ENCODE measurements at regions not wholly inside any gene's neighbourhood (a gene's known extent, or its start where the extent isn't known, plus 50 kb on each side); places are given as distances from the start of the nearest gene placed in this dataset.

GRCh38 chr15:38898236-38898635 lies 333.6 kb upstream of the RASGRP1 start:
- TF ChIP-seq CTCF (IDR thresholded peaks at IDR 0.05; ENCODE audit: unreplicated experiment) = no peak
- DNase-seq (ENCODE audit: low spot score, unreplicated experiment) = no peak
- Mint-ChIP-seq H3K27ac (no peak overlapping the region), H3K4me1 (ENCODE audit: low read depth) (peaks cover 11% of the 10 kb centered on the region), H3K4me3 (ENCODE audit: low read depth) (no peak overlapping the region), H3K36me3 (ENCODE audit: insufficient read depth) (no peaks in the 10 kb centered on the region), H3K9me3 (ENCODE audit: low read depth) (no peaks in the 10 kb centered on the region), H3K27me3 (no peaks in the 10 kb centered on the region)

- H3K36me3 Mint-ChIP-seq (ENCODE audit: insufficient read depth) = no peaks in the 10 kb centered on the region
- TF ChIP-seq CTCF (IDR thresholded peaks at IDR 0.05; ENCODE audit: unreplicated experiment) = no peak
Observed at GRCh38 chr15:38899300-38899699, 334.7 kb upstream of the RASGRP1 start.

GRCh38 chr15:38904298-38904697 lies 339.7 kb upstream of the RASGRP1 start:
- no peak for DNase-seq (ENCODE audit: low spot score, unreplicated experiment)

More at GRCh38 chr15:38899300-38899699, 334.7 kb upstream of the RASGRP1 start:
- Mint-ChIP-seq H3K27me3 (no peaks in the 10 kb centered on the region), H3K27ac (no peak overlapping the region), H3K4me1 (ENCODE audit: low read depth) (peaks cover 5% of the 10 kb centered on the region), H3K4me3 (ENCODE audit: low read depth) (no peak overlapping the region), H3K9me3 (ENCODE audit: low read depth) (no peaks in the 10 kb centered on the region)
- no peak for DNase-seq (ENCODE audit: low spot score, unreplicated experiment)

GRCh38 chr15:38905632-38906031 lies 341.0 kb upstream of the RASGRP1 start:
- H3K36me3 Mint-ChIP-seq (ENCODE audit: insufficient read depth) = no peaks in the 10 kb centered on the region
- no peak overlapping the region for H3K27ac Mint-ChIP-seq
- DNase-seq (ENCODE audit: low spot score, unreplicated experiment) = no peak
- no peak for TF ChIP-seq CTCF (IDR thresholded peaks at IDR 0.05; ENCODE audit: unreplicated experiment)
- no peaks in the 10 kb centered on the region for H3K27me3 Mint-ChIP-seq
- no peak overlapping the region for H3K4me3 Mint-ChIP-seq (ENCODE audit: low read depth)
- H3K4me1 Mint-ChIP-seq (ENCODE audit: low read depth) = no peaks in the 10 kb centered on the region
- peaks cover 11% of the 10 kb centered on the region for H3K9me3 Mint-ChIP-seq (ENCODE audit: low read depth)

More at GRCh38 chr15:38904298-38904697, 339.7 kb upstream of the RASGRP1 start:
- H3K36me3 Mint-ChIP-seq (ENCODE audit: insufficient read depth) = no peaks in the 10 kb centered on the region
- no peaks in the 10 kb centered on the region for H3K4me1 Mint-ChIP-seq (ENCODE audit: low read depth)
- no peak overlapping the region for H3K27ac Mint-ChIP-seq
- no peak for TF ChIP-seq CTCF (IDR thresholded peaks at IDR 0.05; ENCODE audit: unreplicated experiment)
- no peak overlapping the region for H3K4me3 Mint-ChIP-seq (ENCODE audit: low read depth)
- peaks cover 11% of the 10 kb centered on the region for H3K9me3 Mint-ChIP-seq (ENCODE audit: low read depth)
- H3K27me3 Mint-ChIP-seq = no peaks in the 10 kb centered on the region

- no peaks in the 10 kb centered on the region for H3K36me3 Mint-ChIP-seq (ENCODE audit: insufficient read depth)
- no peaks in the 10 kb centered on the region for H3K4me1 Mint-ChIP-seq (ENCODE audit: low read depth)
- no peak overlapping the region for H3K4me3 Mint-ChIP-seq (ENCODE audit: low read depth)
- no peak for DNase-seq (ENCODE audit: low spot score, unreplicated experiment)
- no peaks in the 10 kb centered on the region for H3K27me3 Mint-ChIP-seq
- H3K9me3 Mint-ChIP-seq (ENCODE audit: low read depth) = no peaks in the 10 kb centered on the region
- H3K27ac Mint-ChIP-seq = no peak overlapping the region
- TF ChIP-seq CTCF (IDR thresholded peaks at IDR 0.05; ENCODE audit: unreplicated experiment) = no peak
Observed at GRCh38 chr15:38920966-38921365, 356.4 kb upstream of the RASGRP1 start.

Measured in progenitor cell of endocrine pancreas (in vitro differentiated cells).